GM21737 (cell line): ENCODE measurements at regions not wholly inside any gene's neighbourhood (a gene's known extent, or its start where the extent isn't known, plus 50 kb on each side); places are given as distances from the start of the nearest gene placed in this dataset.
"Not testable (repeated sequence)": the region's sequence is repeated elsewhere in the genome, so short reads cannot be mapped to it uniquely, and the experiment has no call there.

Experiments
- ATAC-seq: cut with Tn5 transposase; IDR thresholded peaks from one replicate; pipeline ENCODE4 v1.9.1; 2021; ENCODE audit warnings: mild to moderate bottlenecking, moderate library complexity; ENCODE audit not compliant: unreplicated experiment

DNA sequence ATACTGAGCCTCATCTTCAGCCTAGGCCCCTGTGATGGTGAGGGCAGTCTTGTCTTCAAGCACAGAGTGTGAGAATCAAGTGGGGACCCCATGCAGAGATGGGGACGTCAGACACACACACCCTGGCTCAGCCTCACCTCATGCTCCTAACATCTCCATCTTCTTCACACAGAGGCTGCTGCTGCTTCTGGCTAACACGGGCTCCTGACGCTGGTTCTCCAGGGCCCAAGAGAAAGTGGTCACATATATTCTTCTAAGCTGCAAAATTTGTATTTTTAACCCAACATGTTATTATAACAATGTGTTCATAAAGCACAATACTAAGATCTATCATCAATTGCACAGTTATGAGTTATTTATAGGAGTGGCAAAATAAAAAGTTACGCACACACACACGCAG lies 101.2 kb downstream of the VPREB1 start:
- no peak for ATAC-seq

DNA sequence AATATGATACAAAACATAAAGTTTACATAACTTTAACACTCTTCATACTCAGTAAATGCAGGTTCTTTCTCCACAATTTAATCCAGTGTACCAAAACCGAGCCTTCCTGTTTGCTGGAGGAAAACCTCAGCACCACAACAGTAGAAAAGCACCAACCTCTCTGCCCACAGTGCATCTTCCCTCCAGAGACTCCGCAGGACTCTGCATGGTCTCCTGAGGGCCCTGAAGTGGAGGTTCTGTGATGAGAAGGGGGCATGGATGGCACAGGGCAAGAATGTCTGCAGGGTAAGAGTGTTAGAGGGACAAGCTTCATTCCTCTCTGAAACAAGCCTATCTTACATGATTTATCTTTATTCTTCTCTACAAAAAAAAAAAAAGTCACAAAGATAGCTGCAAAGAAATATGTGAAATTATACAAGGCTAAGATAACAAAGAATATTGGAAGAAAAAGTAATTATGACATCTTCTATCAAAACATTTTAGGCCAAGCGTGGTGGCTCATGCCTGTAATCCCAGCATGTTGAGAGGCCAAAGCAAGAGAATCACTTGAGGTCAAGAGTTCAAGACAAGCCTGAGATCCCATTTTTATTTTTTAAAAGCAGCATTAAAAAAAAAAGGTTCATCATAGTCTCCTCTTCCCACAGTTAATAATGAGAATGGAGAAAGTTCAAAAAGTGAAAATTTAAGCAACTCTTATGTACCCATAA lies 102.0 kb downstream of the VPREB1 start:
- no peak for ATAC-seq

DNA sequence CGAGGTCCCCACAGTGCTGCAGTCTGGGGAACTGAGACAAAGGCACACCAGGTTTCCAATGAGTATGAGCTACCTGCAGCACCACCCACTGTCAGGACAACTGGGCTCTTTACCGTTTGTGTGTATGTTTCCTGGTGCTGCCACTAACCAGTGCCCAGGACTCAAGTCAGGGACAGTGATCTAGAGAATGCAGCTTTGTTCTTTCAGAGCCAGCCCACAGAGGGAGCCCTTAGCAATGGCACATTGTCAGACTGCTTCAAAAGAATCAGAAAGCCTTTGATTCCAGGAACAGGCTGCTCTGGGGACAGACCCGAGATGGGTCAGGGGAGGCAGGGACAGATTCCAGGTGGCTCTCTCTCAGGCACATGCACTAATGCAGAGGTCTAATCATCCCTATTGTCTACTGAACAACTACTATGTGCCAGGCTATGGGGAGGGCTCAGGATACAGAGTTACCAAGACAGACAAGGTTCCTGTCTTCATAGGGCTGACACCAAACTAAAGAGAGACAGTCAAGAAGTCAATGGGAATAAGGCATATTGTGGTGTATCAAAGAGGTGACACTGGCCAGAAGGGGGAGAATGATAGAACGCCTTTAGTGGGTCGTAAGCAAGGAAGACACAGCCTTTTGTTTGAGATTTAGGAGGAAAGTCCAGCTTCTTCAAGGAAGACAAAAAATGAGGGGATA lies 103.7 kb downstream of the VPREB1 start:
- ATAC-seq, result no peak

GRCh38 chr22:22348815-22349454 lies 104.3 kb downstream of the VPREB1 start:
- ATAC-seq, result no peak

DNA sequence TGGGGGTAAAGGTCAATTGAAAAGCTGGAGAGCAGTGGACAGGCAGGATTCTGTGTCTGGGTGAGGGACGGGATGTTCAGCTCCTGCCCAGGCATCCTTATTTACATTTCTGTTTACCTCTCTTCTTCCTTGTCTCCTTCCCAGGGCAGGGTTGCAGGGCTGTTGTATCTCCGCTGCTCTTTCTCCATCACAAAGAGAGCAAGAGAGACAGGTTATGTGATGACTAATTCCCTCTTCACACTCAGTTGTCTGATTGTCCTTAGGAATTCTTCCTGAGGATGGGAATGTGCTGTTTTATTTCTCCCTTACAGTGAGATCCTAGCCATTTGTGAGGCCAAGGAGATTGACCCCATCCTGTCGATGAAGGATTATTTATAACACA lies 104.9 kb downstream of the VPREB1 start:
- ATAC-seq, result no peak

GRCh38 chr22:22351366-22351765 lies 106.8 kb downstream of the VPREB1 start:
- ATAC-seq, result no peak

GRCh38 chr22:22352371-22352999 lies 107.9 kb downstream of the VPREB1 start:
- ATAC-seq, result no peak

GRCh38 chr22:22355096-22355834 lies 110.7 kb downstream of the VPREB1 start:
- ATAC-seq, result no peak

GRCh38 chr22:22357024-22357883 lies 112.7 kb downstream of the VPREB1 start:
- ATAC-seq, result peak; percentile 85

DNA sequence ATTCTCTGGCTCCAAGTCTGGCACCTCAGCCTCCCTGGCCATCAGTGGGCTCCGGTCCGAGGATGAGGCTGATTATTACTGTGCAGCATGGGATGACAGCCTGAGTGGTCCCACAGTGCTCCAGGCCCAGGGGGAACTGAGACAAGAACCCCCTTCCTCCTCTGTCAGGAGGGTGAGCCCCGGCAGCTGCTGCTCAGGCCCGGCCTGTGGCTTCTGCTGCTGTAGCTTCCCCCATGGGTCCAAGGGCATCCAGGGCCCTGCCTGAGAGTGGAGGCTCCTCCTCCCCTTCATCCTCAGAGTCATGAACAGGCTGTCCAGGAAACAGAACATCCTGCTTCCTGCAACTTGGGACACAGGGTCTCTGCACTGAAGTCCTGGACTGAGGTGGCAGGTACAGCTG lies 113.6 kb downstream of the VPREB1 start:
- no peak for ATAC-seq

DNA sequence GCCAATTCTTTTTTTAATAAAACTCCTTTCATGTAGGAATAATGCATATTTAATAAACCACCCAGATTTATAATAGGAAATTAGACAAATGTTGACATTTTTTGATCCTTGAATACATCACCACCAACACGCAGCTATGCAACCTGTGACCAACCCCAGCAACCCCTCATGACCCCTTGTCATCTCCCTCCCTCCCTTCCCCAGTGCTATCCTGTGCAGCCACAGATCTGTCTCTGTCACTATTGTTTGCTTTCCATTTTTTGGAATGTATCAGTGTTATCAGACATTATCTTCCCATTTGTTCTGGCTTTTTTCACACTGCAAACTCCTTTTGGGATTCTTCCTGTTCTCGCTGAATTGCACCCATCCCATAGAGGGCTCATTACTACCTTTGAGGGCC lies 114.1 kb downstream of the VPREB1 start:
- no peak for ATAC-seq

DNA sequence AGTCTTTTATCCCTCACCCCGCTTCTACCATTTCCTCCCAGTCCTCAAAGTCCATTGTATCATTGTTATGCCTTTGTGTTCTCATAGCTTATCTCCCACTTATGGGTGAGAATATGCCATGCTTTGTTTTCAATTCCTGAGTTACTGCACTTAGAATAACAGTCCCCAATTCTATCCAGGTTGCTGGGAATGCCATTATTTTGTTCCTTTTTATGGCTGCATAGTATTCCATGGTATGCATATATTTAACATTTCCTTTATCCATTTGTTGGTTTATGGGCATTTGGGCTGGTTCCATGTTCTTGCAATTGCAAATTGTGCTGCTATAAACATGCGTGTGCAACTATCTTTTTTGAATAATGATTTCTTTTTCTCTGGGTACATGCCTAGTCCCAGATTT lies 114.9 kb downstream of the VPREB1 start:
- no peak for ATAC-seq

GRCh38 chr22:22360014-22360413 lies 115.4 kb downstream of the VPREB1 start:
- ATAC-seq, result no peak

DNA sequence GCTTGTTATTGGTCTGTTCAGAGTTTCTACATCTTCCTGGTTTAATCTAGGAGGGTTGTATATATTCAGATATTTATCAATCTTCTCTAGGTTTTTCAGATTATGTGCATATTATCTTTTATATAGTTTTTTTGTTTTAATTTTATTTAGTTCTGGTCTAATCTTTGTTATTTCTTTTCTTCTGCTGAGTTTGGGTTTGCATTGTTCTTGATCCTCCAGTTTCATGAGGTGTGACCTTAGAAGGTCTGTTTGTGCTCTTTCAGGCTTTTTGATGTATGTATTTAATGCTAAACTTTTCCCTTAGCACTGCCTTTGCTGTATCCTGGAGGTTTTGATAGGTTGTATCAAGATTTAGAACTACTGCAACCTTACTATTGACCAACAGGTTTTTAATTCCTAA lies 117.7 kb downstream of the VPREB1 start:
- ATAC-seq, result no peak

DNA sequence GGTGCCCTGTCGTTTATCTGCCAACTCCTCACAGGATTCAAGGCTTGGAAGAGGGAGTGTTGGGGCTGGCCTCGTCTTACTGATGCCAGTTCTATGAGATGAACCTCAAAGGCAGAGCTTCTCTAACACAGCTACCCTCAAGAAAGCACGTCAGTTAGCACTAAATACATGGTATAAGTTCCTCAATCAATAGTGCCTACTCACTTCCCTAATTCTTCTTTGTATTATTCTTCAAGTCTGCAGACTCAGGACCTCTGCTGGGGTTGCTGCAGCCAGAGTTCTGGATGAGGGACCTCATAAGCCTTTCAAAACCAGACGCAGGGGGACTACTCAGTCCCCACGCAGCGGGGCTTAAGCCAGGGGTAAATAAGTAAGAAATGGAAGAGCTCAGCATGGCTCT lies 118.3 kb downstream of the VPREB1 start:
- ATAC-seq, result no peak

DNA sequence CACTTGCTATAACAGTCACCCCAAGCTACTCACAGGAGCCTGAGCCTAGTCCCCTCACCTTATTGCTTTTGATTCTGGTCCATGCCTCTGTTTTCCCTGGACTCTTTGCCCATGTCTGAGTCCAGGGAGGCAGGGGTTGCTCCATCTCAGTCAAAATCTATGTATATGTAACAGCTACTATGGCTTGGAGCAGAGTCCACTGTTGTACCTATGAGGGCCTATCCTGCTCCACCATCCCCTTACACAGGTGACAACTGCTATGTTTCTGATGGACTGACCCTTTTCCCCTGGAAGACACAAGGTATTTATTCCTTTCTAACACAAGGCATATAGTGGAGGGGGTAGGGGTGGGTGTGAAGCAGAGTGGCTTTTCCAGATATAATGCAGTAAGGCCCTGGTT lies 119.6 kb downstream of the VPREB1 start:
- no peak for ATAC-seq

GRCh38 chr22:22366537-22366936 lies 122.0 kb downstream of the VPREB1 start:
- no peak for ATAC-seq

GRCh38 chr22:22368516-22368915 lies 123.9 kb downstream of the VPREB1 start:
- no peak for ATAC-seq

GRCh38 chr22:22369219-22369963 lies 124.8 kb downstream of the VPREB1 start:
- not testable (repeated sequence) for ATAC-seq

GRCh38 chr22:22369964-22370270 lies 125.3 kb downstream of the VPREB1 start:
- no peak for ATAC-seq
